Natural killer cell (primary cell): ENCODE measurements at regions not wholly inside any gene's neighbourhood (a gene's known extent, or its start where the extent isn't known, plus 50 kb on each side); places are given as distances from the start of the nearest gene placed in this dataset.

Source experiments
- ATAC-seq, 3 donors: fragments of 150-1000 bp in 2 of 3; fragments of 200-7000 bp in 1 of 3; cut with Tn5 transposase; 1 replicate in 1 of 3; 2 replicates in 2 of 3; pipeline ENCODE4 v1.10.0; 2021; ENCODE audit warnings: mild to moderate bottlenecking in 2 of 3, moderate library complexity in 2 of 3
- DNase-seq, 2 donors: peaks; one replicate each; pipeline versions ENCODE4 v3.0.0 to v3.0.0-alpha.2; 2013 to 2021; ENCODE audit warnings: mixed read lengths in 1 of 2
- H3K27ac ChIP-seq: one replicate; pipeline ENCODE4 v1.5.1; 2013; ENCODE audit warnings: mild to moderate bottlenecking, low read length
- H3K27me3 ChIP-seq: one replicate; pipeline ENCODE4 v1.6.1; 2013; ENCODE audit warnings: low read length; ENCODE audit not compliant: control insufficient read depth, insufficient read depth
- H3K36me3 ChIP-seq: one replicate; pipeline ENCODE4 v1.6.1; 2013; ENCODE audit warnings: low read length; ENCODE audit not compliant: control insufficient read depth, insufficient read depth
- H3K4me1 ChIP-seq: one replicate; pipeline ENCODE4 v1.6.1; 2013; ENCODE audit warnings: low read length; ENCODE audit not compliant: control insufficient read depth, insufficient read depth
- H3K4me3 ChIP-seq: one replicate; pipeline ENCODE4 v1.5.1; 2013; ENCODE audit warnings: low read length
- H3K9me3 ChIP-seq: one replicate; pipeline ENCODE4 v1.6.1; 2013; ENCODE audit warnings: low read length; ENCODE audit not compliant: control insufficient read depth, insufficient read depth
- H3K27ac Mint-ChIP-seq, 2 donors: one replicate each; pipeline ENCODE4 v1.8.0; 2022; ENCODE audit warnings: mild to moderate bottlenecking in 2 of 2, mixed read lengths in 2 of 2, moderate library complexity in 1 of 2
- H3K27me3 Mint-ChIP-seq, 2 donors: one replicate each; pipeline ENCODE4 v1.8.0; 2022; ENCODE audit warnings: low read depth in 2 of 2, mixed read lengths in 2 of 2
- H3K36me3 Mint-ChIP-seq: one replicate; pipeline ENCODE4 v1.8.0; 2022; ENCODE audit warnings: mixed read lengths
- H3K4me1 Mint-ChIP-seq, 2 donors: one replicate each; pipeline ENCODE4 v1.8.0; 2022; ENCODE audit warnings: mixed read lengths in 2 of 2
- H3K4me3 Mint-ChIP-seq: one replicate; pipeline ENCODE4 v1.8.0; 2022; ENCODE audit warnings: mild to moderate bottlenecking, moderate library complexity, mixed read lengths
- H3K9me3 Mint-ChIP-seq, 2 donors: one replicate each; pipeline ENCODE4 v1.8.0; 2022; ENCODE audit warnings: mixed read lengths in 2 of 2
- whole genome bisulfite sequencing: methylation state at CpG from one replicate; pipeline ENCODE4 v1.1.7; 2013; ENCODE audit warnings: missing lambda C conversion rate; ENCODE audit not compliant: insufficient coverage; 5-methylcytosine and 5-hydroxymethylcytosine counted together
- intact Hi-C: fragments of 100-400 bp; cut with micrococcal nuclease; formaldehyde crosslinking; loops from one replicate; pipeline ENCODE4 v1.14.2; 2022
- TF ChIP-seq, protein P1 (sequence below): fragments of 200-600 bp; IDR thresholded peaks from one replicate; pipeline ENCODE4 v1.8.0; 2022; ENCODE audit warnings: antibody characterized with exemption

DNA sequence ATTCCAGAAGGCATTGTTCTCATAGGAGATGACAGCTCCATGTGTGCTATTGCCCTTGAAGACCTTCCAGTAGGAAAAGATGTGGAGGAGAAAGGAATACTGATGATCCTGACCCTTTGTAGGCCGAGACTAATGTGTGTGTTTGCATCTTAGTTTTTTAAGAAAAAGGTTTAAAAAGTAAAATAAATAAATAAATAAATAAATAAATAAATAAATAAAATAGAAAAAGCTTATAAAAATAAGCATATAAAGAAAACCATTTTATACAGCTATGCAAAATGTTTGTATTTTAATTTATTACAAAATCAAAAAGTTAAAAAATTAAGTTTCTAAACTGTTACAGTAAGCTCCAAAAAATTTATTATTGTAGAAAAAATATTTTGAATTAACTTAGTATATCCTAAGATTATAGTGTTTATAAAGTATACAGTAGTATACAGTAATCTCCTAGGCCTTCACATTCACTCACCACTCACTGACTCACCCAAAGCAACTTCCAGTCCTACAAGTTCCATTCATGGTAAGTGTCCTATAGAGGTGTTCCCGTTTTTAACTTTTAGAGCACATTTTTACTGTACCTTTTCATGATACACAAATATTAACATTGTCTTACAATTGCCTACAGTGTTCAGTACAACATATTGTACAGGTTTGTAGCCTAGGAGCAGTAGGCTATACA lies 435.2 kb upstream of the SEMA3A start:
- Histone ChIP-seq H3K4me1 (no peaks in the 10 kb centered on the region), H3K9me3 (peaks cover 3% of the 10 kb centered on the region), H3K4me3 (no peak overlapping the region), H3K27me3 (no peaks in the 10 kb centered on the region), H3K27ac (no peak overlapping the region), H3K36me3 (no peaks in the 10 kb centered on the region)
- Mint-ChIP-seq H3K27me3 (no peaks in the 10 kb centered on the region), H3K27ac (no peak overlapping the region), H3K4me3 (no peak overlapping the region), H3K4me1 (no peaks in the 10 kb centered on the region), H3K9me3 (peaks cover 2 to 9% of the 10 kb centered on the region in 2 donors), H3K36me3 (no peaks in the 10 kb centered on the region)
- TF ChIP-seq, protein P1, sequence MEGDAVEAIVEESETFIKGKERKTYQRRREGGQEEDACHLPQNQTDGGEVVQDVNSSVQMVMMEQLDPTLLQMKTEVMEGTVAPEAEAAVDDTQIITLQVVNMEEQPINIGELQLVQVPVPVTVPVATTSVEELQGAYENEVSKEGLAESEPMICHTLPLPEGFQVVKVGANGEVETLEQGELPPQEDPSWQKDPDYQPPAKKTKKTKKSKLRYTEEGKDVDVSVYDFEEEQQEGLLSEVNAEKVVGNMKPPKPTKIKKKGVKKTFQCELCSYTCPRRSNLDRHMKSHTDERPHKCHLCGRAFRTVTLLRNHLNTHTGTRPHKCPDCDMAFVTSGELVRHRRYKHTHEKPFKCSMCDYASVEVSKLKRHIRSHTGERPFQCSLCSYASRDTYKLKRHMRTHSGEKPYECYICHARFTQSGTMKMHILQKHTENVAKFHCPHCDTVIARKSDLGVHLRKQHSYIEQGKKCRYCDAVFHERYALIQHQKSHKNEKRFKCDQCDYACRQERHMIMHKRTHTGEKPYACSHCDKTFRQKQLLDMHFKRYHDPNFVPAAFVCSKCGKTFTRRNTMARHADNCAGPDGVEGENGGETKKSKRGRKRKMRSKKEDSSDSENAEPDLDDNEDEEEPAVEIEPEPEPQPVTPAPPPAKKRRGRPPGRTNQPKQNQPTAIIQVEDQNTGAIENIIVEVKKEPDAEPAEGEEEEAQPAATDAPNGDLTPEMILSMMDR: no peak
- DNase-seq: no peak
- no CpG with 5 or more reads among the region's 2 CpGs for WGBS
- intact Hi-C loops: no loop called here
- no peak for ATAC-seq

DNA sequence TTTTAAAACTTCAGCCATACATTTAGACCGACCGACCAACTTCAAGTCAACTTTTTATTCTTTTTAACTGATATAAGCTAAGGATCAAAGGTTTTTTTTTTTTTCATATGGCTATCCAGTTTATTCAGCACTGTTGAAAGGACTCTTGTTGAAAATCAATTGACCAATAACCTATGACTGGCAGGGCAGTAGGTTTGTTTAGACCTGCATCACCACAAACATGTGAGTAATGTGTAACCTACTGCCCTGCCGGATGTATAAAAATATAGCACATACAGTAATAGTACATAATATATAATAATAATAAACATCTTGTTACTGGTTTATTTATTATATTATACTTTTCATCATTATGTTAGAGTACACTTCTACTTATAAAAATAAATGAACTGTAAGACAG lies 434.6 kb upstream of the SEMA3A start:
- TF ChIP-seq, protein P1: no peak
- Histone ChIP-seq H3K36me3 (no peaks in the 10 kb centered on the region), H3K9me3 (peaks cover 3% of the 10 kb centered on the region), H3K4me3 (no peak overlapping the region), H3K27ac (no peak overlapping the region), H3K27me3 (no peaks in the 10 kb centered on the region), H3K4me1 (no peaks in the 10 kb centered on the region)
- WGBS: no CpG with 5 or more reads among the region's 3 CpGs
- intact Hi-C loops: no loop called here
- H3K4me3 Mint-ChIP-seq: no peak overlapping the region
- no peaks in the 10 kb centered on the region for H3K36me3 Mint-ChIP-seq
- DNase-seq (no peak), ATAC-seq (no peak)
- no peaks in the 10 kb centered on the region for H3K27me3 Mint-ChIP-seq
- no peaks in the 10 kb centered on the region for H3K4me1 Mint-ChIP-seq
- H3K27ac Mint-ChIP-seq: no peak overlapping the region
- H3K9me3 Mint-ChIP-seq: peaks cover 2 to 9% of the 10 kb centered on the region in 2 donors

DNA sequence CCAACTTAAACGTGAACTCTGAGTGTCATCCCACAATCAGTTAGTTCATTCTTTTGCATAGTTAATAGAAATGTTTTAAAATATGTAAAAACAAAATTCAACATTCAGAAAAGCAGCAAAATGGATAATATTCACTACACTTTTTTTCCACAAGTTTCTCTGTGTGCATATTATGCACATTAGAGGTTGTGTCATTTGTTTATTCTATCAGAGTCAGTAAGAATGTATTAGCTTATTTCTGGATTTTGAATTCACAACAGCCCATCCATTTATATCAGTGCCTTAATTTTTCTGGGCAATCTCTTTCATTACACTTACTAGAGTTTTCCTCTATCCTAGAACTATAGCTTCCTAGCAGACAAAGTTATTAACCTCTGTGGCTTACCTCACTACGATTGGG lies 432.7 kb upstream of the SEMA3A start:
- DNase-seq (no peak), ATAC-seq (no peak)
- Mint-ChIP-seq H3K27me3 (no peaks in the 10 kb centered on the region), H3K9me3 (peaks cover 0 to 4% of the 10 kb centered on the region in 2 donors), H3K36me3 (no peaks in the 10 kb centered on the region), H3K27ac (no peak overlapping the region), H3K4me1 (no peaks in the 10 kb centered on the region), H3K4me3 (no peak overlapping the region)
- TF ChIP-seq, protein P1: no peak
- intact Hi-C loops: no loop called here
- 100% methylated on average over 1 of the region's 2 CpGs for WGBS
- no peak overlapping the region for H3K4me3 ChIP-seq
- no peaks in the 10 kb centered on the region for H3K9me3 ChIP-seq
- H3K27ac ChIP-seq: no peak overlapping the region
- no peaks in the 10 kb centered on the region for H3K36me3 ChIP-seq
- no peaks in the 10 kb centered on the region for H3K4me1 ChIP-seq
- no peaks in the 10 kb centered on the region for H3K27me3 ChIP-seq

DNA sequence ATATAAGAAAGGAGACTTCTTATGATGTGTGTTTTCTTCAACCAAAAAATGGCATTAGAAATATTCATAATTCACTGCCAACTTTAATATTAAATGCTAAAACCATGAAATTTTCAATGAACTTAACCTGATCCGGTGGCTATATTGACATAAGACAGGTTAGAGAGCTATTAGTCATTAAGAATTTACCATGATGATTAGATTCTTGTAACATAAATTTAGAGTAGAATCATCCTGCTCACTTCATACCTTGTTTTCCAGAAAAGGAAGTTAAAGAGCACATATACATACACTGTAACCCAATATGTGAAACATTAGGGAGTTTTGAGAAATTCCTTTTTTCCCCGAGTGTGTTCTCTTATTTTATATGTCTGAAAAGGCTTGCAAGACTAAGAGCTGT lies 430.3 kb upstream of the SEMA3A start:
- no peak for DNase-seq
- Mint-ChIP-seq H3K36me3 (no peaks in the 10 kb centered on the region), H3K27ac (no peak overlapping the region), H3K4me3 (no peak overlapping the region), H3K27me3 (no peaks in the 10 kb centered on the region), H3K9me3 (peaks cover 7% of the 10 kb centered on the region in 2 donors), H3K4me1 (no peaks in the 10 kb centered on the region)
- Histone ChIP-seq H3K4me3 (no peak overlapping the region), H3K27me3 (no peaks in the 10 kb centered on the region), H3K4me1 (no peaks in the 10 kb centered on the region), H3K36me3 (no peaks in the 10 kb centered on the region), H3K9me3 (no peaks in the 10 kb centered on the region), H3K27ac (no peak overlapping the region)
- intact Hi-C loops: no loop called here
- WGBS: 100% methylated on average over 1 of the region's 2 CpGs
- ATAC-seq: no peak
- TF ChIP-seq, protein P1: no peak
